GM19328 (cell line): ENCODE measurements at regions not wholly inside any gene's neighbourhood (a gene's known extent, or its start where the extent isn't known, plus 50 kb on each side); places are given as distances from the start of the nearest gene placed in this dataset.
A peak's percentile ranks its signal among the peaks of the same experiment; 100 is the strongest.
"Not testable (repeated sequence)": the region's sequence is repeated elsewhere in the genome, so short reads cannot be mapped to it uniquely, and the experiment has no call there.

ENCODE experiments used
- ATAC-seq: cut with Tn5 transposase; IDR thresholded peaks from one replicate; pipeline ENCODE4 v1.9.1; 2021; ENCODE audit warnings: mild to moderate bottlenecking, moderate library complexity; ENCODE audit not compliant: unreplicated experiment

DNA sequence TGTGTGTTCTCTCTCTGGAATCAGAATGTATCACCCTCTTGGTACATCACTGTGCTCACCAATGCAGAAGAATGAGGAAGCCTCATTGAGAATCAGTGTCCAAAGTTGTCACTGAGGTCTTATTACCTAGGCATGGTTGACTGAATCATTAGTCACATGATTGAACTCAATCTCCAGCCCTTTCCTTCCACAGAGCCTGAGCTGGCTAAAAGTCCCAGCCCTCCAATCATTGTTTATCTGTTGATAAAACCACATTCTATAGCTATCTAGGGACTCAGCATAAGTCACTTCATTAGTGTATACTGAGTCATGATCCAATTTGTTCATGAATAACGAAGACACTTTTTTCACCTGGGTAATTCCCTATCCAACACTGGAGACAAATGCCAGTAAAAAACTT, 396.8 kb downstream of the TRAM1L1 start:
- ATAC-seq: no peak

- no peak for ATAC-seq
Observed at GRCh38 chr4:116668190-116668589, 417.2 kb downstream of the TRAM1L1 start.

DNA sequence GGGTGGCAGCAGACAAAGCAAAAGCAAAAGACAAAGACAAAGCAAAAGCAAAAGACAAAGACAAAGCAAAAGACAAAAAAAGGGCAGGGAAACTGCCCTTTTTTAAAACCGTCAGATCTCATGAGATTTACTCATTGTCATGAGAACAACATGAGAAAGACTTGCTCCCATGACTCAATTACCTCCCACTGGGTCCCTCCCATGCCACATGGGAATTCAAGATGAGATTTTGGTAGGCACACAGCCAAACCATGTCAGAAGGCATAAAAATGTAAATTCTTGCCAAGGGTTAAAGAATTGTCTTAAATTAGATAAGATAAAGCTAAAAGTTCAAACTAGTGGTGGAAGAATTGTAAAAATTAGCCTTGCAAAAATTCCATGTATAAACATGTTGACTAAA, 419.7 kb downstream of the TRAM1L1 start:
- ATAC-seq: no peak

DNA sequence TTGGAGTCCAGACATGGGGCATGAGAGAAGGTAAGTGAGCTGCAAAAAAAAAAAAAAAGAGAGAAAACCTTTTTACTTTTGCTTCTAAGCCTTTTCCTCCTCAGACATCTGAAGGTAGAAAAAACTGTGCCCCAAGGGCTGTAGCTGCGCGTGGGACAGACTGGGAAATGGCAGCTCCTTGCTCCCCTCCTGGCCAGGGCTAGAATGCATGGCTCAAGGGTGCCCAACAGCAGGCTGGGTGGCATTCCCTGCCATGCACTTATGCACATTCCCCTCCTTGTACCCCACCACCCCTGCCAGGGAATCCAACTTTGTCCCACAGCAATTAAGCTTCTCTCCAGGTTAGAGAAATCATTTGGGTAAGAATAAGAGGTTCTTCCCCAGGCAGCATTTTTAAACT, 421.2 kb downstream of the TRAM1L1 start:
- no peak for ATAC-seq

DNA sequence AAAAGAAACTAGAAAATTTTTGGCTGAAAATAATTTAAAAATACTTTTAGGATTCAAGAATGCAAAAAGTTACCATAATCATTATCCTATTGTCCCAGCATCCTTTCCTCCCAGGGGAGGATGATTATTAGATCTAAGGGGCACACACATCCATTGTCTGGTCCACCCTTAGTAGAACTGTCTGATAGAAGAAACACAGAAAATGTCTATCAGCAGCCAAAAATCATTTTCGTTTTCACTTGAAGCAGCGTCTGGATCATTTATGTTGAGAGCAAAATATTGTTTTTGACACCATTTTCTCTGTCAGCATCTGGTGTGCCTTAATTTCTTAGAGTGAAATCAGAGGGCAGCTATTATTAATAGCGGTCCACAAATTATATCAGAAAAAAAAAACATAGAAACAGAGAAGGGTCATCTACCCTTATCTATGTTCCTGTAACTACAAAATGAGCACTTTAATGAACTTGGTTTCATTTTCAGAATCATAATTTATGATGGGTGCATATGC, 446.3 kb downstream of the TRAM1L1 start:
- no peak for ATAC-seq

DNA sequence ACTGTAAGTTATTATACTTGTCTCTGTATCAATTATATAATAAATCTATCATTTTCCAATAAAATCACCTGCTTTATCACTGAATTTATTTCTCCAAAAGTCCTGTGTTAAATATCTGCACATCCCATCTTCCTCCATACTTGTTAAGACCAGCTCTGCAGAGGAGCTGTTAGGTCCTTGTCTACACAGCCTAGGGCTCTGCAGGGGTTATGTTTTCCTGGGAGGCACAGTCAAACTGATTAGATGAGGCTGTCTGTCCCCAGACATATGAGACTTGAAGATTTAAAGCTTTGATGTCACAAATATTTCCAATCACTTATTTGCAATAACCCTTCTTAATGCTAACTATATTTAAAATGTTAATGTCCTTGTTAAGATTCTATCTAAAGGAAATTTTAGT, 446.8 kb downstream of the TRAM1L1 start:
- no peak for ATAC-seq

GRCh38 chr4:116636917-116637316, 448.5 kb downstream of the TRAM1L1 start:
- ATAC-seq: peak; percentile 99

DNA sequence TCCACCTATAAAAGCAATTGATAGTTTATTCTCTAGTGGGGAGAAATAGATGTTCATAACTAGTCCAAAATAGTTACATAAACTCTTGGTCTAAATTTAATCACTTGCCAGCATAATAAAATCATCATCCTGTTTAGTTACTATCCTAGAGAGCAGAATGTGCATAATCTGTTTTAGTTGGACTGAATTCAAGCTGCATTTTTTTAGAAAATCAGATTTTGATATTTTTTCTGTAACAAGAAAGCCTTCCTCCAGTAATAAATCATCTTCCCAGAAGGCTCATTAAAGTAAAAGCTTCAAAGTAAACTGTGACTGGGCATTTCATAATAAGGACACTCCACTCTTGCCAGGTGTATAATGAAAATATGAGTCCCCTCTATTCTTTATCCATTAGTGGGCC, 453.1 kb downstream of the TRAM1L1 start:
- no peak for ATAC-seq

GRCh38 chr4:116628598-116628997, 456.8 kb downstream of the TRAM1L1 start:
- no peak for ATAC-seq

DNA sequence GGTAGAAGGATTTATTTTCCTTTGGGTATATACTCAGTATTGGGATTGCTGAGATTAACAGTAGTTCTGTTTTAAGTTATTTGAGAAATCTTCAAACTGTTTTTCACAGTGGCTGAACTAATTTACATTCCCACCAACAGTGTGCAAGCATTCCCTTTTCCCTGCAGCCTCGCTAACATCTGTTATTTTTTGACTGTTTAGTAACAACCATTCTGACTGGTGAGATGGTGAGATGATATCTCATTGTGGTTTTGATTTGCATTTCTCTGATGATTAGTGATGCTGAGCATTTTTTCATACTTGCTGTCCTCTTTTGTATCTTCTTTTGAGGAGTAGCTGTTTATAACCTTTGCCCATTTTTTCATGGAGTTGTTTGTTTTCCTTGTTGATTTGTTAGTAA, 457.8 kb downstream of the TRAM1L1 start:
- ATAC-seq: no peak

DNA sequence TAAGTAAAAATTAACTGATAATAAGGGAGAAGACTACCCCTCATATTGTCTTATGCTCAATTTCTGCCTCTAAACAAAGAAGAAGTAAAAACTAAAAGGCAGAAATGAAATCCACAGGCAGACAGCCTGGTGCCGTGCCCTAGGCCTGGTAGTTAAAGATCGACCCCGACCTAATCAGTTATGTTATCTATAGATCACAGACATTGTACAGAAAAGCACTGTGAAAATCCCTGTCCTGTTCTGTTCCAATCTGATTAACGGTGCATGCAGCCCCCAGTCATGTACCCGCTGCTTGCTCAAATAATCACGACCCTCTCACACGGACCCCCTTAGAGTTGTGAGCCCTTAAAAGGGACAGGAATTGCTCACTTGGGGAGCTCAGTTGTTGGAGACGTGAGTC, 465.9 kb downstream of the TRAM1L1 start:
- not testable (repeated sequence) for ATAC-seq

DNA sequence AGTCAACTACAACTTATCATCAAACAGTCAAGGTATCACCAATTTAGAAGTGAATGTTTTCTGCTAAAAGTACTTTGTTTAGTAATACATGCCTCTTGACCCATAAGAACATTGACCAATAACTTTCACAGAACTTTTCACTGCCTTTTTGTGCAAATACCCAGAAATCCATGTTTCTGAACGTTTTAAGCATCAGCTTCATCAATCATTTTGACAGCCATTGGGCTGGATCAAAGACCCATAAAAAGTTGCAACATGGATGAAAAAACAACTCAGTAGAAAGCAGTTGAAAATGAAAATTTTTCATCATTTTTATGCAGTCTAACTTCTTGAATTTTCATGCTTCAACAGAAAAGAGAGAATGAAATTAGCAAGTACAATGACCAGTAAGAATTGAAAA, 466.7 kb downstream of the TRAM1L1 start:
- ATAC-seq: no peak

GRCh38 chr4:116603096-116603495, 482.3 kb downstream of the TRAM1L1 start:
- no peak for ATAC-seq

GRCh38 chr4:116599859-116600258, 485.5 kb downstream of the TRAM1L1 start:
- ATAC-seq: no peak

GRCh38 chr4:116598980-116599789, 486.2 kb downstream of the TRAM1L1 start:
- ATAC-seq: no peak

DNA sequence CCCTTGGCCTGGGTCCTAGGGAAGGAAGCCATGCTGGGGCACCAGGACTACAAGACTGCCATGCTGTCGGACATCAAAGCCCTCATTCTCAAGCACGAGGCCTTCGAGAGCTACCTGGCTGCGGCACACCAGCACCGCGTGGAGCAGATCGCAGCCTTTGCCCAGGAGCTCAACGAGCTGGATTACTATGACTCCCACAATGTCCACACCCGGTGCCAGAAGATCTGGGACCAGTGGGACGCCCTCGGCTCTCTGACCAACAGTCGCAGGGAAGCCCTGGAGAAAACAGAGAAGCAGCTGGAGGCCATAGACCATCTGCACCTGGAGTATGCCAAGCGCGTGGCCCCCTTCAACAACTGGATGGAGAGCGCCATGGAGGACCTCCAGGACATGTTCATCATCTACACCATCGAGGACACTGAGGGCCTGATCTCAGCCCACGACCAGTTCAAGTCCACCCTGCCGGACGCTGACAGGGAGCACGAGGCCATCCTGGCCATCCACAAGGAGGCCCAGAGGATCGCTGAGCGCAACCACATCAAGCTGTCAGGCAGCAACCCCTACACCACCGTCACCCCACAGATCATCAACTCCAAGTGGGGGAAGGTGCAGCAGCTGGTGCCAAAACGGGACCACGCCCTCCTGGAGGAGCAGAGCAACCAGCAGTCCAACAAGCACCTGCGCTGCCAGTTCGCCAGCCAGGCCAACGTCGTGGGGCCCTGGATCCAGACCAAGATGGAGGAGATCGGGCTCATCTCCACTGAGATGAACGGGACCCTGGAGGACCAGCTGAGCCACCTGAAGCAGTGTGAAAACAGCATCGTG, 487.0 kb downstream of the TRAM1L1 start:
- ATAC-seq: no peak

GRCh38 chr4:116590648-116591047, 494.7 kb downstream of the TRAM1L1 start:
- no peak for ATAC-seq

GRCh38 chr4:116588783-116589182, 496.6 kb downstream of the TRAM1L1 start:
- ATAC-seq: no peak

DNA sequence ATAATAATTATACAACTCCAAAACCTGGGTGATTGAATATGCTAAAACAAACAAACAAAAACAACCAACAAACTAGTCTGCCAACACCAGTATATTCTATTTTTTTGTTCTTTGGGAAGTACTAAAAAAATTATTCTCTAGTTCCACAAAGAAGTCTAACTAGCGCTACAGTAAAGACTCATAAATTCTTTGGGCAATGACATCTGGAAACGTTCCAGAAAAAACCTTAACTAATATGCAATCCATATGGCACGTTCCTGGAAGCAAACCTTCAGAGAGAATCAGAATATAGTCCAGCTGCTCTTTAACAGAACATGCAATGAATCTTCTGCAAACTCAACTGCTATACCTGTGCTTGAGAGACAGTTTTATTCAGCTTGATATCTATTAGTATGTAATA, 500.1 kb downstream of the TRAM1L1 start:
- no peak for ATAC-seq

DNA sequence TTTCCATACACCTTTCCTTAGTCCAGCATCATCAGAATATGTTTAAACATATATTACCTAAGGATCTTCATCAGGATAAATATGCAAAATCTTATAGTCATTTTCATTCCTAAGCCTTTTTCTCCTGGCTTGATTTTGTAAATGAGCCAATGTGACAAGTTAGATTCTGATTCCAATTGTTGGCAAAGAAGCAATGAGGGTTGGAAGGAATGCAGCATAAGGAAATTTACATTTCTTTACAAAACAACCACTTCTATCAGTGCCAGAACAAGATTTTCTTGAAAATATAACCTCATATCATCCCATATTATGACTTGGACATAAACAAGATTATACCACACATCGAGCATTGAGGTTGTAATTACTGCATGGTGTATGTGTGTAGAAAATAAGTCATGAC, 508.1 kb downstream of the TRAM1L1 start:
- ATAC-seq: no peak

GRCh38 chr4:116573540-116573939, 511.8 kb downstream of the TRAM1L1 start:
- ATAC-seq: no peak

GRCh38 chr4:116561768-116562167, 523.6 kb downstream of the TRAM1L1 start:
- ATAC-seq: no peak
